ENCODE measurements at regions not wholly inside any gene's neighbourhood (a gene's known extent, or its start where the extent isn't known, plus 50 kb on each side); places are given as distances from the start of the nearest gene placed in this dataset.

- TF ChIP-seq POLR2AphosphoS5 (IDR thresholded peaks at IDR 0.05) (no peak), CTCF (IDR thresholded peaks at IDR 0.05) (no peak)
Observed at GRCh38 chr2:196530910-196531309, 108.6 kb upstream of the CCDC150 start.

All from stomach (tissue), 4 donors.